GM12872 (cell line): ENCODE measurements at regions not wholly inside any gene's neighbourhood (a gene's known extent, or its start where the extent isn't known, plus 50 kb on each side); places are given as distances from the start of the nearest gene placed in this dataset.

Experiments used
- CTCF ChIP-seq: IDR thresholded peaks from 3 replicates; pipeline ENCODE4 v1.5.1; 2011; ENCODE audit warnings: low read depth, mild to moderate bottlenecking, low read length, moderate library complexity; ENCODE audit not compliant: insufficient read depth

- no peak for TF ChIP-seq CTCF
These were observed 288.5 kb upstream of the RTL1 start for GRCh38 chr14:101191721-101192660.

- no peak for TF ChIP-seq CTCF
These were observed 289.1 kb upstream of the RTL1 start for GRCh38 chr14:101192661-101193000.

- TF ChIP-seq CTCF: no peak
These were observed 289.8 kb upstream of the RTL1 start for GRCh38 chr14:101193106-101193844.

- TF ChIP-seq CTCF: no peak
These were observed 290.4 kb upstream of the RTL1 start for GRCh38 chr14:101193845-101194372.

GRCh38 chr14:101194373-101195308 lies 291.1 kb upstream of the RTL1 start:
- no peak for TF ChIP-seq CTCF

- no peak for TF ChIP-seq CTCF
These were observed 291.9 kb upstream of the RTL1 start for GRCh38 chr14:101195309-101195901.
